K562 (cell line): ENCODE measurements at regions not wholly inside any gene's neighbourhood (a gene's known extent, or its start where the extent isn't known, plus 50 kb on each side); places are given as distances from the start of the nearest gene placed in this dataset.

Source experiments
- ATAC-seq: fragments of 200-7000 bp; cut with Tn5 transposase; 3 replicates; pipeline ENCODE4 v1.9.1; 2020; ENCODE audit warnings: moderate library complexity
- BruUV-seq: library from RNA; stranded (reverse); fragments of 400-500 nt; replicated peaks from 2 replicates; lab custom pipeline; 2021; lab: Mats Ljungman, UMichigan
- CTCF ChIA-PET: fragments of 300-600 bp; formaldehyde crosslinking; extraction: SDS; loops from one replicate; lab custom pipeline; 2021; ENCODE audit warnings: low intra/inter-chr PET ratio; lab: Yijun Ruan, JAX
- POLR2A ChIA-PET: fragments of 300-600, 350-650 bp; sonication (Branson Sonifier 250); formaldehyde crosslinking; extraction: SDS; loops from one replicate; lab custom pipeline; 2021; ENCODE audit warnings: antibody characterized with exemption, inconsistent platforms; lab: Yijun Ruan, JAX
- DNase-seq, 4 experiments: peaks; one replicate each; pipeline versions ENCODE4 v3.0.0 to v3.0.0-alpha.2; 2011 to 2018; ENCODE audit warnings: low spot score in 3 of 4, mixed read lengths in 3 of 4; ENCODE audit errors: extremely low read depth in 1 of 4
- FAIRE-seq: peaks from 2 replicates; lab custom pipeline; 2011; peaks lifted over from hg19 to GRCh38; lab: Jason Lieb, UNC
- H2AFZ ChIP-seq: 2 replicates; pipeline ENCODE4 v1.6.0; 2011; ENCODE audit warnings: low read depth, low read length, control low read depth, inconsistent platforms
- H3K27ac ChIP-seq: fragments of 200-600 bp; 3 replicates; pipeline ENCODE4 v1.8.0; 2011; ENCODE audit warnings: low read depth, mild to moderate bottlenecking, control low read depth, inconsistent platforms, low read length, moderate library complexity, mixed read lengths; ENCODE audit errors: extremely low read depth
- H3K27me3 ChIP-seq, 2 experiments: fragments of 300-600 bp in 1 of 2; 2 replicates in 1 of 2; 3 replicates in 1 of 2; pipeline versions ENCODE4 v1.6.0 to v1.8.0; 2011; ENCODE audit warnings: inconsistent platforms in 2 of 2, low read length in 2 of 2, mild to moderate bottlenecking in 1 of 2, mixed read lengths in 1 of 2, moderate library complexity in 1 of 2; ENCODE audit not compliant: control insufficient read depth in 2 of 2, insufficient read depth in 2 of 2
- H3K36me3 ChIP-seq: fragments of 300-600 bp; 3 replicates; pipeline ENCODE4 v1.8.0; 2011; ENCODE audit warnings: mild to moderate bottlenecking, low read length, inconsistent platforms; ENCODE audit not compliant: control insufficient read depth, insufficient read depth
- H3K4me1 ChIP-seq, 2 experiments: fragments of 200-600 bp in 1 of 2; replicated peaks in 1 of 2; 2 replicates in 1 of 2; 3 replicates in 1 of 2; pipeline versions ENCODE4 v1.5.1 to v1.8.0; 2011; ENCODE audit warnings: inconsistent platforms in 2 of 2, low read length in 2 of 2, mild to moderate bottlenecking in 1 of 2, mixed read lengths in 1 of 2, moderate library complexity in 1 of 2; ENCODE audit not compliant: control insufficient read depth in 2 of 2, insufficient read depth in 2 of 2
- H3K4me2 ChIP-seq: 2 replicates; pipeline ENCODE4 v1.6.1; 2011; ENCODE audit warnings: low read length, control low read depth, inconsistent platforms, mixed read lengths; ENCODE audit not compliant: insufficient read depth
- H3K4me3 ChIP-seq: fragments of 200-600 bp; sonication (generic), shearing (Covaris generic); 2 replicates; pipeline ENCODE4 v1.5.1; 2016; ENCODE audit warnings: control low read depth, inconsistent platforms
- H3K79me2 ChIP-seq: fragments of 200-600 bp; 3 replicates; pipeline ENCODE4 v1.8.0; 2011; ENCODE audit warnings: low read length, inconsistent platforms; ENCODE audit not compliant: control insufficient read depth, insufficient read depth
- H3K9ac ChIP-seq, 2 experiments: 2 replicates each; pipeline versions ENCODE4 v1.6.0 to v1.6.1; 2011; ENCODE audit warnings: low read depth in 2 of 2, low read length in 2 of 2, control low read depth in 1 of 2, inconsistent platforms in 1 of 2, mild to moderate bottlenecking in 1 of 2, mixed read lengths in 1 of 2; ENCODE audit not compliant: insufficient read depth in 1 of 2
- H3K9me1 ChIP-seq: one replicate; pipeline ENCODE4 v1.6.0; 2011; ENCODE audit warnings: inconsistent platforms, mild to moderate bottlenecking, low read length, moderate library complexity; ENCODE audit not compliant: control insufficient read depth, insufficient read depth
- H3K9me3 ChIP-seq: replicated peaks from 2 replicates; pipeline ENCODE4 v1.5.1; 2011; ENCODE audit warnings: low read depth, low read length, inconsistent platforms; ENCODE audit not compliant: control insufficient read depth, insufficient read depth
- H4K20me1 ChIP-seq: replicated peaks from 2 replicates; pipeline ENCODE4 v1.6.1; 2011; ENCODE audit warnings: low read length, inconsistent platforms, mixed read lengths; ENCODE audit not compliant: control insufficient read depth, insufficient read depth
- ELF2 ChIP-seq: fragments of 250-450 bp; sonication (Bioruptor Pico); IDR thresholded peaks from 2 replicates; pipeline ENCODE4 v1.5.0; 2021; ENCODE audit warnings: mild to moderate bottlenecking
- KLF13 ChIP-seq: fragments of 450-650 bp; IDR thresholded peaks from 2 replicates; pipeline ENCODE4 v1.6.1; 2016; ENCODE audit warnings: missing genetic modification characterization, low read depth, mild to moderate bottlenecking, missing compliant biosample characterization, moderate library complexity, borderline replicate concordance
- MAFF ChIP-seq: IDR thresholded peaks from 2 replicates; pipeline ENCODE4 v1.6.1; 2012; ENCODE audit warnings: low read length, improper control_type of control experiment
- MAZ ChIP-seq, 2 experiments: fragments of 450-650 bp in 1 of 2; sonication (generic) in 1 of 2; formaldehyde crosslinking; IDR thresholded peaks in 1 of 2; conservative IDR thresholded peaks in 1 of 2; 2 replicates each; pipeline versions ENCODE4 v1.4.0 to v1.5.0; 2020; ENCODE audit warnings: mild to moderate bottlenecking in 1 of 2, missing genetic modification reagents in 1 of 2
- MTA1 ChIP-seq: fragments of 450-650 bp; IDR thresholded peaks from 2 replicates; pipeline ENCODE4 v1.6.1; 2017; ENCODE audit warnings: borderline replicate concordance
- RREB1 ChIP-seq: fragments of 250-450 bp; sonication (Bioruptor Pico); IDR thresholded peaks from 2 replicates; pipeline ENCODE4 v1.4.0; 2020
- SLC30A9 ChIP-seq: fragments of 250-450 bp; sonication (Bioruptor Pico); IDR thresholded peaks from 2 replicates; pipeline ENCODE4 v1.8.0; 2022; ENCODE audit warnings: mild to moderate bottlenecking, moderate library complexity
- TOE1 ChIP-seq, 2 experiments: fragments of 450-650 bp in 1 of 2; sonication (generic) in 1 of 2; formaldehyde crosslinking in 1 of 2; IDR thresholded peaks; 2 replicates each; pipeline versions ENCODE4 v1.7.1 to v1.8.0; 2016 to 2022; ENCODE audit warnings: borderline replicate concordance in 2 of 2, mild to moderate bottlenecking in 2 of 2, antibody characterized with exemption in 1 of 2, inconsistent platforms in 1 of 2, low read depth in 1 of 2, missing genetic modification reagents in 1 of 2, moderate library complexity in 1 of 2
- XRCC5 ChIP-seq: fragments of 200-400 bp; formaldehyde crosslinking; IDR thresholded peaks from 2 replicates; pipeline ENCODE4 v1.6.1; 2017; ENCODE audit warnings: low read depth, mild to moderate bottlenecking, low read length
- ZNF134 ChIP-seq: fragments of 250-450 bp; sonication (Bioruptor Pico); conservative IDR thresholded peaks from 2 replicates; pipeline ENCODE4 v1.4.0; 2020
- ZNF316 ChIP-seq: fragments of 450-650 bp; IDR thresholded peaks from 2 replicates; pipeline ENCODE4 v1.6.1; 2016
- ZNF668 ChIP-seq: fragments of 250-450 bp; sonication (Bioruptor Pico); IDR thresholded peaks from 2 replicates; pipeline ENCODE4 v1.8.0; 2022; ENCODE audit warnings: mild to moderate bottlenecking, inconsistent platforms
- ZNF75A ChIP-seq: fragments of 450-650 bp; formaldehyde crosslinking; IDR thresholded peaks from 2 replicates; pipeline ENCODE4 v1.4.0; 2020; ENCODE audit warnings: mild to moderate bottlenecking
- WGBS: fragments of 100-300 bp; shearing (Covaris generic); methylation state at CpG from one replicate; pipeline ENCODE4 v1.1.6; 2016; ENCODE audit warnings: low coverage, mixed read lengths; ENCODE audit not compliant: insufficient coverage; ENCODE audit errors: missing lambda C conversion rate; 5-methylcytosine and 5-hydroxymethylcytosine counted together
- in situ Hi-C: fragments of 300-500 bp; cut with MboI; formaldehyde crosslinking; loops from 4 replicates; pipeline ENCODE4 v1.15.0; 2018; ENCODE audit warnings: inconsistent platforms, mixed read lengths
- intact Hi-C: fragments of 100-400 bp; cut with micrococcal nuclease; formaldehyde crosslinking; loops from 2 replicates; pipeline ENCODE4 v1.14.2; 2022
- TF ChIP-seq, protein P1 (sequence below): fragments of 200-800 bp; sonication (Bioruptor generic); IDR thresholded peaks from 2 replicates; pipeline ENCODE4 v1.6.1; 2017; ENCODE audit warnings: missing genetic modification characterization, missing compliant biosample characterization

DNA sequence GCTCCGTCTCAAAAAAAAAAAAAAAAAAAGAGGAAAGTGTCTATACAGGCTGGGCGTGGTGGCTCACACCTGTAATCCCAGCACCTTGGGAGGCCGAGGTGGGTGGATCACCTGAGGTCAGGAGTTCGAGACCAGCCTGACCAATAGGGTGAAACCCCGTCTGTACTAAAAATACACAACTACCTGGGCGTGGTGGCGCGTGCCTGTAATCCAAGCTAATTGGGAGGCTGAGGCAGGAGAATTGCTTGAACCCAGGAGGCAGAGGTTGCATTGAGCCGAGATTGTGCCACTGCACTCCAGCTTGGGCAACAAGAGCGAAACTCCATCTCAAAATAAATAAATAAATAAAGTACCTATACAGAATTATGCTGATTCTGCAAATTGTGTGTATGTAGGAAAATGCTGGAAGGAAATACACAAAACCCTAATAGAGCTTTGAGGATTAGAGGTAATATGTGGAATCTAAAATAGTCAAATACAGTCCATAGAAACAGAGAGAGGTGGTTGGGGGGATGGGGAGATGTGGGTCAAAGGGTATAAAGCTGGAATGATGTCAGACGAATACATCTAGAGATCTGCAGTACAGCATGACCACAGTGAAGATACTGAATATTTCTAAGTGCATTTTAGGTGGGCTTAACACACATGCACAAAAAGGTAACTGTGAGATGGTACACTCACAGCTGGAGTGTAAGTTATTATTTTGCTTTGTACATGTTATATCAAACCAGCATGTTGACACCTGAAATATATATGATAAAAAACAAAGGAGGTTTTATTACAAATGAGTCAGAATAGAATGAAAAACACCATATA is 174.5 kb upstream of the KLF14 start:
- Histone ChIP-seq H3K4me3 (no peak overlapping the region), H3K79me2 (peaks cover 5% of the 10 kb centered on the region; the same call in 2 of the 3 replicates), H3K27ac (no peak overlapping the region), H3K4me1 (peaks cover 11 to 47% of the 10 kb centered on the region in 2 experiments), H3K36me3 (no peaks in the 10 kb centered on the region), H3K9me1 (no peaks in the 10 kb centered on the region), H3K27me3 (no peaks in the 10 kb centered on the region), H3K4me2 (no peak overlapping the region), H2AFZ (no peak overlapping the region), H3K9ac (no peak overlapping the region), H3K9me3 (no peaks in the 10 kb centered on the region), H4K20me1 (no peaks in the 10 kb centered on the region)
- POLR2A ChIA-PET = interaction anchor here (0.7 to 1.5 kb wide), 3 partner anchors 10 to 691 kb away, joined by 3 to 4 read pairs (median 4); no protein-coding TSS in a partner anchor
- ATAC-seq (no peak), DNase-seq (no peak), FAIRE-seq (no peak)
- no TSS peak for BruUV-seq
- in situ Hi-C loops (no loop called here), intact Hi-C loops (no loop called here)
- CTCF ChIA-PET = no interaction called here
- WGBS = 87% methylated on average over 8 of the region's 11 CpGs
- TF ChIP-seq SLC30A9 (CRISPR knock-in tag) = no peak
- no peak for TF ChIP-seq ELF2
- no peak for TF ChIP-seq TOE1 (IDR thresholded peaks at IDR 0.05; ENCODE audit: borderline replicate concordance)
- no peak for TF ChIP-seq TOE1 (CRISPR knock-in tag; IDR thresholded peaks at IDR 0.05; ENCODE audit: borderline replicate concordance, low read depth)
- no peak for TF ChIP-seq RREB1 (CRISPR knock-in tag)
- TF ChIP-seq XRCC5 = no peak
- TF ChIP-seq ZNF668 (CRISPR knock-in tag) = no peak
- no peak for TF ChIP-seq MAZ (CRISPR knock-in tag; conservative IDR thresholded peaks at IDR 0.05 in 1 of 2, IDR thresholded peaks at IDR 0.05 in 1 of 2)
- TF ChIP-seq KLF13 (tag) = no peak
- TF ChIP-seq MAFF = peak; percentile 96
- peak; percentile 99 for TF ChIP-seq ZNF316
- TF ChIP-seq MTA1 = no peak
- TF ChIP-seq, protein P1, sequence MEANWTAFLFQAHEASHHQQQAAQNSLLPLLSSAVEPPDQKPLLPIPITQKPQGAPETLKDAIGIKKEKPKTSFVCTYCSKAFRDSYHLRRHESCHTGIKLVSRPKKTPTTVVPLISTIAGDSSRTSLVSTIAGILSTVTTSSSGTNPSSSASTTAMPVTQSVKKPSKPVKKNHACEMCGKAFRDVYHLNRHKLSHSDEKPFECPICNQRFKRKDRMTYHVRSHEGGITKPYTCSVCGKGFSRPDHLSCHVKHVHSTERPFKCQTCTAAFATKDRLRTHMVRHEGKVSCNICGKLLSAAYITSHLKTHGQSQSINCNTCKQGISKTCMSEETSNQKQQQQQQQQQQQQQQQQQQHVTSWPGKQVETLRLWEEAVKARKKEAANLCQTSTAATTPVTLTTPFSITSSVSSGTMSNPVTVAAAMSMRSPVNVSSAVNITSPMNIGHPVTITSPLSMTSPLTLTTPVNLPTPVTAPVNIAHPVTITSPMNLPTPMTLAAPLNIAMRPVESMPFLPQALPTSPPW (CRISPR knock-in tag) = 0 out of 2 replicates have a peak, but pooled peaks have one; percentile 10
- no peak for TF ChIP-seq ZNF134 (CRISPR knock-in tag)
- no peak for TF ChIP-seq ZNF75A (CRISPR knock-in tag)
